ENCODE measurements at regions not wholly inside any gene's neighbourhood (a gene's known extent, or its start where the extent isn't known, plus 50 kb on each side); places are given as distances from the start of the nearest gene placed in this dataset.

- ATAC-seq (no peak), DNase-seq (ENCODE audit: low read depth, low spot score) (no peak)
- BruUV-seq (replicated peaks): no TSS peak
- Histone ChIP-seq H3K9me3 (ENCODE audit: control insufficient read depth, insufficient read depth, low read depth, low read length) (no peaks in the 10 kb centered on the region), H3K4me1 (ENCODE audit: control insufficient read depth, insufficient read depth, low read length) (no peaks in the 10 kb centered on the region), H3K4me3 (ENCODE audit: low read depth in 2 of 2, low read length in 2 of 2) (no peak overlapping the region), H3K36me3 (ENCODE audit: control insufficient read depth, insufficient read depth, low read length) (no peaks in the 10 kb centered on the region), H3K27ac (ENCODE audit: low read length) (no peak overlapping the region), H3K27me3 (ENCODE audit: control insufficient read depth, insufficient read depth, low read length) (no peaks in the 10 kb centered on the region)
- in situ Hi-C loops (cut with HindIII; ENCODE audit: low pct_unique_long_range_greater_than_20kb, low sequenced_read_pairs): no loop called here
- TF ChIP-seq CTCF (IDR thresholded peaks at IDR 0.05): no peak
- TF ChIP-seq SIN3A (IDR thresholded peaks at IDR 0.05; ENCODE audit: borderline replicate concordance, insufficient read depth, low read depth, low read length): no peak
- no peak for TF ChIP-seq REST (IDR thresholded peaks at IDR 0.05; ENCODE audit: insufficient read depth in 1 of 2, low read depth in 2 of 2, low read length in 1 of 2)
- TF ChIP-seq POLR2AphosphoS5 (IDR thresholded peaks at IDR 0.05; ENCODE audit: low read depth, low read length): no peak
- TF ChIP-seq TCF7L2 (IDR thresholded peaks at IDR 0.05; ENCODE audit: low read depth, low read length): no peak
- ChIA-PET POLR2A (no interaction called here), CTCF (no interaction called here)
- intact Hi-C loops (cut with micrococcal nuclease; ENCODE audit: unreplicated experiment): no loop called here
These were observed 314.5 kb upstream of the MMADHC start for GRCh38 chr2:149902081-149902480.

GRCh38 chr2:149901231-149901859, 313.8 kb upstream of the MMADHC start:
- Histone ChIP-seq H3K27me3 (ENCODE audit: control insufficient read depth, insufficient read depth, low read length) (no peaks in the 10 kb centered on the region), H3K36me3 (ENCODE audit: control insufficient read depth, insufficient read depth, low read length) (no peaks in the 10 kb centered on the region), H3K27ac (ENCODE audit: low read length) (no peak overlapping the region), H3K4me3 (ENCODE audit: low read depth in 2 of 2, low read length in 2 of 2) (no peak overlapping the region), H3K9me3 (ENCODE audit: control insufficient read depth, insufficient read depth, low read depth, low read length) (no peaks in the 10 kb centered on the region), H3K4me1 (ENCODE audit: control insufficient read depth, insufficient read depth, low read length) (no peaks in the 10 kb centered on the region)
- DNase-seq (ENCODE audit: low read depth, low spot score) (no peak), ATAC-seq (no peak)
- in situ Hi-C loops (cut with HindIII; ENCODE audit: low pct_unique_long_range_greater_than_20kb, low sequenced_read_pairs) (no loop called here), intact Hi-C loops (cut with micrococcal nuclease; ENCODE audit: unreplicated experiment) (no loop called here)
- no peak for TF ChIP-seq CTCF (IDR thresholded peaks at IDR 0.05)
- no peak for TF ChIP-seq POLR2AphosphoS5 (IDR thresholded peaks at IDR 0.05; ENCODE audit: low read depth, low read length)
- no peak for TF ChIP-seq REST (IDR thresholded peaks at IDR 0.05; ENCODE audit: insufficient read depth in 1 of 2, low read depth in 2 of 2, low read length in 1 of 2)
- no peak for TF ChIP-seq SIN3A (IDR thresholded peaks at IDR 0.05; ENCODE audit: borderline replicate concordance, insufficient read depth, low read depth, low read length)
- no peak for TF ChIP-seq TCF7L2 (IDR thresholded peaks at IDR 0.05; ENCODE audit: low read depth, low read length)
- ChIA-PET CTCF (no interaction called here), POLR2A (no interaction called here)
- no TSS peak for BruUV-seq (replicated peaks)
